ENCODE measurements at regions not wholly inside any gene's neighbourhood (a gene's known extent, or its start where the extent isn't known, plus 50 kb on each side); places are given as distances from the start of the nearest gene placed in this dataset.

- no peak for FAIRE-seq
Measured at GRCh38 chr3:41141433-41142167, 57.7 kb upstream of the CTNNB1 start.

DNA sequence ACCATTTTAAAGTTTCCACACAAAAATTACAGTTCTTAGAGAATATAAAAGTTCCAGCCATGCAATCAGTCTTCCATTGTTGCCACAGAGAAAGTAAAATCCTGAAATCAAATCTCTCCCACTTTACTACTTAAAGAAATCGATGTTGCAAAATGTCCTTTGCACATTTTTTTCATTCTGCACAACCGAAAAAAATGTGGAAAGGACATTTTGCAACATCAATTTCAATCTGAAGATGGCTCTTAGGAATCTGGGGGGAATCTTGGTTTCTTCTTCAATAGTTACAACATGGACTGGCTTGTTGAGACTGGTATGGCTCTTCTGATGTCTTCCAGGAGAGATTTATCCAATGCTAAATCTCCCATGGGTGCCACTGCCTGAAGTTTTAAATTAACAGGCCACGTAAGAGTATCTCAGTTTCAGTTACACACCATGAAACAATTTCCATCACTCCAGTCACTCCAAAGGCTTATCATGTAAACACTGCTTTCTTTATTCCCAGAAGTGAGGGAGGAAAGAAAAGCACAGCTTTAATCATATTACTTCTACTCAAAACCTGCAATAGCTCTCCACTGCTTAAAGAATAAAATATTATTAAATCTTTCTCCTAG, 55.8 kb upstream of the CTNNB1 start:
- Histone ChIP-seq H3K27ac (ENCODE audit: control insufficient read depth, insufficient read depth, low read length) (no peak overlapping the region), H3K4me1 (ENCODE audit: control insufficient read depth, extremely low read depth, insufficient read depth, low read length) (peaks cover 4% of the 10 kb centered on the region), H3K79me2 (ENCODE audit: control insufficient read depth, insufficient read depth, low read length) (no peaks in the 10 kb centered on the region), H3K27me3 (ENCODE audit: control insufficient read depth, extremely low read depth, insufficient read depth, low read length) (no peaks in the 10 kb centered on the region), H3K9me1 (ENCODE audit: control insufficient read depth, extremely low read depth, insufficient read depth, low read length) (no peaks in the 10 kb centered on the region), H3K36me3 (ENCODE audit: control insufficient read depth in 2 of 2, extremely low read depth in 1 of 2, insufficient read depth in 2 of 2, low read length in 2 of 2) (no peaks in the 10 kb centered on the region), H3K9ac (ENCODE audit: control insufficient read depth, extremely low read depth, insufficient read depth, low read length) (no peak overlapping the region), H2AFZ (ENCODE audit: control insufficient read depth, low read length) (no peak overlapping the region), H3K9me3 (ENCODE audit: control insufficient read depth, low read depth, low read length) (no peaks in the 10 kb centered on the region), H3K4me2 (ENCODE audit: control insufficient read depth, extremely low read depth, insufficient read depth, low read depth, low read length) (no peak overlapping the region), H4K20me1 (ENCODE audit: control insufficient read depth, extremely low read depth, insufficient read depth, low read length) (no peaks in the 10 kb centered on the region), H3K4me3 (ENCODE audit: control insufficient read depth in 2 of 3, extremely low read depth in 1 of 3, insufficient read depth in 2 of 3, low read depth in 1 of 3, low read length in 3 of 3) (no peak overlapping the region)
- dilution Hi-C loops (cut with MboI; ENCODE audit: extremely low pct_ligation_motif_present, low sequenced_read_pairs): no loop called here
- TF ChIP-seq EZH2 (IDR thresholded peaks at IDR 0.05; ENCODE audit: low read length) (no peak), CTCF (optimal IDR thresholded peaks at IDR 0.05 in 1 of 3, IDR thresholded peaks at IDR 0.05 in 1 of 3, conservative IDR thresholded peaks at IDR 0.05 in 1 of 3; ENCODE audit: extremely low read depth in 1 of 3, insufficient read depth in 2 of 3, low read length in 3 of 3) (no peak)
- DNase-seq (ENCODE audit: low read depth, low spot score) (no peak), FAIRE-seq (no peak)

More at GRCh38 chr3:41141433-41142167, 57.7 kb upstream of the CTNNB1 start:
- Histone ChIP-seq H3K4me3 (ENCODE audit: control insufficient read depth in 2 of 3, extremely low read depth in 1 of 3, insufficient read depth in 2 of 3, low read depth in 1 of 3, low read length in 3 of 3) (no peak overlapping the region), H3K79me2 (ENCODE audit: control insufficient read depth, insufficient read depth, low read length) (no peaks in the 10 kb centered on the region), H4K20me1 (ENCODE audit: control insufficient read depth, extremely low read depth, insufficient read depth, low read length) (no peaks in the 10 kb centered on the region), H3K4me2 (ENCODE audit: control insufficient read depth, extremely low read depth, insufficient read depth, low read depth, low read length) (no peak overlapping the region), H2AFZ (ENCODE audit: control insufficient read depth, low read length) (no peak overlapping the region), H3K27ac (ENCODE audit: control insufficient read depth, insufficient read depth, low read length) (no peak overlapping the region), H3K4me1 (ENCODE audit: control insufficient read depth, extremely low read depth, insufficient read depth, low read length) (peaks cover 21% of the 10 kb centered on the region), H3K36me3 (ENCODE audit: control insufficient read depth in 2 of 2, extremely low read depth in 1 of 2, insufficient read depth in 2 of 2, low read length in 2 of 2) (no peaks in the 10 kb centered on the region), H3K9me1 (ENCODE audit: control insufficient read depth, extremely low read depth, insufficient read depth, low read length) (no peaks in the 10 kb centered on the region), H3K27me3 (ENCODE audit: control insufficient read depth, extremely low read depth, insufficient read depth, low read length) (no peaks in the 10 kb centered on the region), H3K9me3 (ENCODE audit: control insufficient read depth, low read depth, low read length) (no peaks in the 10 kb centered on the region), H3K9ac (ENCODE audit: control insufficient read depth, extremely low read depth, insufficient read depth, low read length) (no peak overlapping the region)
- dilution Hi-C loops (cut with MboI; ENCODE audit: extremely low pct_ligation_motif_present, low sequenced_read_pairs): no loop called here
- TF ChIP-seq CTCF (optimal IDR thresholded peaks at IDR 0.05 in 1 of 3, IDR thresholded peaks at IDR 0.05 in 1 of 3, conservative IDR thresholded peaks at IDR 0.05 in 1 of 3; ENCODE audit: extremely low read depth in 1 of 3, insufficient read depth in 2 of 3, low read length in 3 of 3) (no peak), EZH2 (IDR thresholded peaks at IDR 0.05; ENCODE audit: low read length) (no peak)
- no peak for DNase-seq (ENCODE audit: low read depth, low spot score)

All from keratinocyte (primary cell).